NCI-H524 (cell line): ENCODE measurements at regions not wholly inside any gene's neighbourhood (a gene's known extent, or its start where the extent isn't known, plus 50 kb on each side); places are given as distances from the start of the nearest gene placed in this dataset.
"Not testable (repeated sequence)": the region's sequence is repeated elsewhere in the genome, so short reads cannot be mapped to it uniquely, and the experiment has no call there.

Experiments used
- DNase-seq, 2 experiments: peaks; one replicate each; lab custom pipeline; 2025; lab: John Stamatoyannopoulos, UW

DNA sequence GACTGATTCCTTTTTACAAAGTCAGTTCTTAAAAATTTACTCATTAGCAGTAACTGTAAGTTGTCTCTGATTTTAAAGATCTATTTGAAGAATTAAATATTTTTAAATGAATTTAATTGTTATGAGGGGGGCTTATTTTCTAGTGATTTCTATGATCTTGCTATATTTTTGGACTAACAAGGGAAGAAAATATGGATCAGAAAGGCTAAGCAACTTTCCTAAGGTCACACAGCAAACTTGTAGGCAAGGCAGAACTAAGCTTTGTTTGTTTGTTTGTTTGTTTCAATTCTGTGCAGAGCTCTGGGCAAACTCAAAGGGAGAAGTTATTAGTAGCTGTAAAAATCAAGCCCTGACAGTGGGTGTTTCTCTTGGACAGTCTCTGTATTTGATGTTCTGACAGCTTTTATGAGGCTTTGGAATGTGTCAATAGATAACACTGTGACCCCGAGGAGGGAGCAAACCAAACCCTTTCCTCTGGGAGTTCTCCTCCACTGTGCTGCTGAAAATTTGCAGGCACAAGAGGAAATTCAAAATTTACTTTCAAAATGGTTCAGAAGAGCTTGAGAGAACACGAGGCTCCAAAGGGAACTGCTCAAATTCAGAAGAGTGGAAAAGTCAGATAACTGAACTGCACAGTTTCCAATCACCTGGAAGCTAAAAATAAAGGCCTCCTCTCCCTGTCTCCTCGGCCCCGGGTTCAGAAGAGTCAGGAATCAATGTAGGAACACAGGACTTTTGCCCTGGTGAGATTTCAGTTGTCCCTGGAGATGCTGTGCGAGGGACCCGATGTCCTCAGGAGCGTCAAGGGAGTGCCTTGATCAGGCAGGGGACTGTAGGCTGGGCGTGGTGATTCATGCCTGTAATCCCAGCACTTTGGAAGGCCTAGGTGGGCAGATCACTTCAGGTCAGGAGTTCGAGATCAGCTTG, 325.7 kb downstream of the GATA3 start:
- no peak for DNase-seq

DNA sequence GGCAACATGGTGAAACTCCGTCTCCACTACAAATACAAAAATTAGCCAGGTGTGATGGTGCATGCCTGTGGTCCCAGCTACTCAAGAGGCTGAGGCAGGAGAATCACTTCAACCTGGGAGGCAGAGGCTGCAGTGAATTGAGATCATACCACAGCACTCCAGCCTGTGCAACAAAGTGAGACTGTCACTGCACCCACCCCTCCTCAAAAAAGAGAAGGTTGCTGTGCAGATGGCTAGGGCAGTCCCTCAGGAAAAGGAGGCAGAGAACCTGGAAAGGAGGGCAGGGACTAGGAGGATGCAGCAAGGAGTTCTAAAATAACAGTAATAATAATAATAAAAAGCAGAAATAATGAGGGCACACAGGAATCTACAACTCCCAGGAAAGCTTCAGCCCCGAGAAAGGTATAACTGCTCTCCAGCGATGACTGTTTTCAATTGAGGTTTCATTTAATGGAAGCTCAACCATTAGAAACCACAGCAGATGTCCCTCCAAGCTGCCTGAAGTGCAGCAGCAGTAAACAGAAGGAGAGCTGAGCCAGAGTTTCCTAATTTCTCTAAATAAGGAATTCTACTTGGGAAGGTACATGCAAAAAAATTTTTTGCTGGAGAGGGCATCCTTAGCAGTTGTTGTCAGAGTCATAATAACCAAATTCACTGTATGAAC, 326.5 kb downstream of the GATA3 start:
- peak in 1 of 2 experiments; percentile 28 for DNase-seq

DNA sequence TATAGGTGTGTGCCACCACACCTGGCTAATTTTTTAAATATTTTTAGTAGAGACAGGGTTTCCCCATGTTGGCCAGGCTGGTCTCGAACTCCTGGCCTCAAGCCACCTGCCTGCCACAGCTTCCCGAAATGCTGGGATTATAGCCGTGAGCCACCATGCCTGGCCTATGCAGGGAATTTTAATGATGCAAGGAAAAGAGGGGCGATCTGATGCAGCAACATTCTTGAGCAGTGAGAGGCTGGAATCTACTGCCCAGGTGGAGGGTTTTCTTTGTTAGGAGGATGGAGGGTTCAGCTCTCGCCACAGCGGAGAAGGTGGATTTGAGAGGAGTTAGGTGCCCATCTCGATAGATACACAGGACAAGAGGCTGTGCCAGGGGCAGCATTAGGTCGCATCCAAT, 332.3 kb downstream of the GATA3 start:
- no peak for DNase-seq

DNA sequence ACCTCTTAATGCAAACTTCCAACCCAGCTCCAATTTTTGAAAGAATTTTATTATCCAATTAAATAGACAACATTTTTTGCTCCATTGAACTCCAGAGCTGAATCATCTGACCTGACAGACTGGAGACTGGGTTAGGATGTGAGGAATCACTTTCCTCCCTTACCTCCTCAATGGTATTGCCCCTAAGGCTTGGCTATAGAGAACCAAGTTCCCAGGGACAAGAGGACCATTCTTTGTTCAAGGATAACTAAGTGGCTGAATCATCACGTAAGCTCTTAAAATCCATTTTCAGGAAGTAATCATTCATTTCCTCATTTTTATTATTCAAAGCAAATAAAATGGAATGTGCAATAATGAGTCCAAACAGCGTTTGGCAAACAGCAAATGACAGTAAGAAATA, 335.1 kb downstream of the GATA3 start:
- DNase-seq = no peak

DNA sequence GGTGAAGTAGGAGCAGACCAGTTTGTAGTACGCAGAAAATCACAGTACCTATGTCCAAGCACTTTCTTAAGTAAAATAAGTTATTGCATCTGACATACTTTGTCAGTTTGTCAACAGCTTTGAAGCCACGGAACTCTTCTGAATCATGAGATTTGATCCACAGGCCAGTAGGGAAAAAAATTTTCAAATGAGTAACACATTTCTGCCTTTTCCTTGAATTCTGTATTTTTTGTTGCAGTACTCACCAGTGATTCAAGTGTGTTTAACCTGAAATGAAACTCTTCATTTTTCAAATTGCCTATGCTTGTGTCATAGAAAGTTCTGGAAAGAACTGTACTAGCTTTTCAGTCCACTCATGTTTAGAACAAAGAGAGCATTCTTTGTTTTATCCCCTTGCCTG, 337.7 kb downstream of the GATA3 start:
- DNase-seq = no peak

DNA sequence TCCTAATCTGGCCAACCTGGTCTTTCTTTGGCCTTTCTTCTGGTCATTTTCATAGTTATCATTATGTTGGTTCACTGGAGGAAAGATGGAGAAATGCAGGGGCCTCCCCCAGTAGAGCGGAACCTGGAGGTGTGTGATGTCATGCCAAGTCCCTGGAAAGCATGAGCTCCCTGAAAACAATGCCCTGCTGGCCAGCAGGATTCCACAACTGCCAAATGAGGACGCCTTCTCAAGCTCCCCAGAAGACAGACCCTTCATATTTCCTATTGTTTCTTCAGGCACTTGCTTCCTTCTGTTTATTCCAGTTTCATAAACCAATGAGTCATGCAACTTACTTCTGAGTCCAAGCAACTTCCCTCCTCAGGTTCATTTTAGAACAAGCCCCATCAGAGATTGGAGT, 339.0 kb downstream of the GATA3 start:
- DNase-seq = no peak

DNA sequence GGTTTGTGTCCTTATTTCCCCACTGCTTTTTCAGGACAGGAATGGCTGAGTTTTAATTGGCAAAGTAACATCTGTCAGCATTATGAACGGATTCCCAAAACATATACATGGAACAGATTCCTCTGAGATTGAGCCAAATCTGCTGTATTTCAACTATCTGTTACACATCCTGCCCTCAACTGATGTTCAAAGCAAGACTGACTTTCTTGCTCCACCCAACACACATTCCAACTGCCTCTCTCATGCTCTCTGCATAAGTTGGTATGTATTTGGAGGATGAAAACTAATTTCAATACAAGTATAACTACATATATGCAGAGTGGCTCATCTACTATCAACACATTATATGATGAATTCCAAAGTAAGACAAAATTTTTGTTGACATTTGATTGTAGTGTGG, 342.2 kb downstream of the GATA3 start:
- no peak for DNase-seq

DNA sequence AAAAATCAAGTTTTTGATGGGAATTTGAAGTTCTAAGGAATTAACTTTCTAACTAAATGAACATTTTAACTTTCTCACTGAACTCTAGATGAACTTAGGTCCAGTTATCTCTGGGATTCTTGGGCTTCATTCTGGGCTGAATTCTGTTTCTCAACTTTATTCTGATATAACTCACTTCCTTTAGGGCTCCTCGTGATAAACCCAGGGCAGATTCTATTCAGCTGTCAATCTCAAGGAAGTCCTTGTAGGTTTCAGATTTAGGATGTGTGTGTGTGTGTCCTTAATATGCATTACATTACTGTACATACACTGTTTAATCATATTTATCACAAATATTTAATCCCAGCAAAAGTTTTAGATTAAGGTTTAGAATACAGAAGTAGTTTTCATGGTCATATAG, 344.3 kb downstream of the GATA3 start:
- no peak for DNase-seq

DNA sequence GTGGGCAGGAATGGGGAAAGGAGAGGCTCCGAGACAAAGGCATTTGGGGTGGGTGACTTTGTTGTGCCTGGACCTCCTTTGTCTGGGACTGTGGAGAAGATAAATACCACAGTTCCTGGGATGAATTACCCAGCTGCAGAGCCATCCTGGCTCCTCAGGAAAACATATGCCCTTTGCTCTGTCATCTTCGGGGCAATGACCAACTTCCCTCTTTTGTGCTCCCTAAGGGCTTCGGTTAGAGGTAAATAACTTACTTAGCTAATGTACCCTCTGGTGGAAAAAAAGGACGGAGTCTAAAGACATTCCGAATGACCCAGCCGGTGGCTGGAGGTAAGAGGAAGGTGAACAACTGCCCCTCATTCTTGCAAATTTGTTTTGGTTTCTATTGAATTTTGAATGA, 345.7 kb downstream of the GATA3 start:
- no peak for DNase-seq

DNA sequence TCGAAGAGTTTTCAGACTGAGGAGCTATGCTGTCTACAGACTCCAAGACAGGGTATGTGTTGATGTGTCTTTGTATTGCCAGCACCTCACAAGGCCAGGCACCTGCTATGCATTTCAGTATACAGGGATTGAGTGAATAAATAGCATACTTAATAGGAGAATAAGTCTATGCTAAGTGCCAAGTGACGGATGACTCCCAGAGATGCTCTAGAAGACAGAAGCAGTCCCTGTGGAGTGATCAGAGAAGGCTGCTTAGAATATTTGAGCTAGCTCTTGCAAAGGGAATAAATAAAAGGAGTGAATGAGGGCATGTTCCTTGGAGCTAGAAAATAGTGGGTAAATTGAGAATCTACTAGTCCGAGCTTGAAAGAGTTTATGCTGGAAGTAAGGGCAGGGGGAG, 346.4 kb downstream of the GATA3 start:
- no peak for DNase-seq

DNA sequence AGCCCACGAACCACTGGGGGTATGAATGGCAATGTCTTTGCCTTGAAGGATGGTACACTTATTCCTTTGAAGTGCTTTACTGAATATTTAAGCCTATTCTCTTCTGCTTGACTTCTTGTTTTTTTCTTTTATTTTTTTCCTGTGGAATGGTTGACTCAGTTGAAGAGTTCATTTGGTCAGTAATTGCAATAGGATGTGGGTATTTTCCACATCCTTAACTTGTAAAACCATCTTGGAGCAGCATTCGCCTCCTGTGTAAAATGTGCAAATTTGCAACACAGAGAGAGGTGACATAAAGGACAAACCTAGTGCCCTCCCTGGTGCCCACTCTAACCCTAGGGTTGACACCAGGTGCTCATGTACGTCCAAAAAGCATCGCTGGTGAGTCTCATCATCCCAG, 347.0 kb downstream of the GATA3 start:
- DNase-seq = no peak

DNA sequence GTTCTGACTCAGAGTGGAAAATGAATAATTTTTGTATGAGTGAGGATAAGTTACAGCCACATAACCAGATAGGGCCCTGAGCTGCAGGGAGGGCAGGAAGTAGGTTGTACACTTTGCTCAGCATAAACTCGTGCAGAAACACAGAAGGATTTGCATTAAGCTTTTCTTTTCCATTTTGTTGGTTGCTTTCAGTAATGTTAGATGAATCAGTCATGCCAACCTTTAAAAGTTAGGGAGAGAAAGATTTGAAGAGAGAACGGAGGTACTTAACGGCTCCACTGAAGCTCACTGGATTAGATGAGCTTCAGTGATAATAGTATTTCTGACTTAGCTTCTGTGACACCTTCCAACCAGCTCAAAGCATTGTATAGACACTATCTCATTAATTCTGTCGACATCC, 348.1 kb downstream of the GATA3 start:
- DNase-seq = no peak

DNA sequence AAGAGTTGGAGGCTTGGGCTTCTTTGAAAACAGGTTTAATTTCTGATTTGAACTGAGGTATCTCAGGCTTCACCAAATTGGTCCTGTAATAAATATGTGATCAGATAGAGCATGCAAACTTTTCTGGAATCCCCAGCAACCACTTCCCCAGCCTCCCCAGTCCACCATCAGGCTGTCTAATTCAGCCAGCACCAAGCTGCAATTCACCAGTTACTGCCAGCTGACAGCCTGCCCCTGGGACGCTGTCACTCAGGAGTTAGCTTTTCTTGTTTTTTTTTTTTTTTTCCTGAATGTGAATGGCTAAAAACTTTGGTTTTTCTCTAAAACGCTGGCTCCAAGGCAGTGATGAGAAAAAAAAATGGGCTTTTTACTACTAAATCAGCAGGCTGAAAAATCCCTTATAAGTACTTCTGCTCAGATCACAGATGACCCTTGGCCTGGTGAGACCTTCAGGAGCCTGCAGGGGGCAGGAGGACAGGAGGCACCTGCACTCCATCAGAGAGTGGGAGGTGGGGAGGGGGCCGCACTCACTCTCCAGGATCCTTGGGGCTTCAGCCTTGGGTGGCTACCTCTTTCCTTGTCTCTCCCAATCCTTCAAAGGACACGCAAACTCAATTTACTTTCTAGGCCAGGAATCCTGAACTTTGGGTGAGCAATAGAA, 349.4 kb downstream of the GATA3 start:
- no peak for DNase-seq

DNA sequence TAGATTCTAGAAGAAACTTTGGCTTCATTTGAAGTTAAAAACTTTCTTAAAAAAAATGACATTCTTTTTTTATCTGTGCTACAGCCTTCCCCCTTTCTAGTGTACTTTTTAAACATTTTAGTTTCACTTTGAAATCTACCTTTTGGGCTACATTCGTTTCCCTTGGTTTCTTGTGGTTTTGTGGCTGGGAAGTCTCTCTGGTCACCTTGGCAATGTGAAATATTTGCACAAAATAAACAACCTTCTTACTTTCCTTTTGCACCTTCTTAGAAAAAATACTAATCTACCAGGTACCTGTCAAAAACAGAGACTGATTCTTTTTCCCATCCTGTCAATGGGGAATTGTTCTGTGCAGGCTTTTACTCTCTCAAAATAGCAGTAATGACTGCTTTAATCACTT, 350.2 kb downstream of the GATA3 start:
- no peak for DNase-seq

DNA sequence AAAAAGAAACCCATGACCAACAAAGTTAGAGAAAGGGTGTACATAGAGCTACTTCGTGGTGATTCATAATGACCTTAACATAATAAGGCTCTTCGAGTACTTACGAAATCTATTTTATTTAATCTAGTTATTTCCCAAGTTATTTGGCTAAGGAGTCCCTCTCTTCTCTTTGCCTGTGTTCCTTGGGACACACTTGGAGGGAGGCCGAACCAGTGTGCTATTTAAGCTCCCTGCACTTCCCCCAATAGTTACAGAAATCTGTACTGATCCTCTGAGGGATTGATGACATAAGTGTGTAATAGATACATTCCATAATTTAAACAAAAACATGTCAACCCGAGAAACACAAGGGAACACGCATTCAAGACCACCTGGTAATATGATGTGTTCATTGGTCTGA, 351.1 kb downstream of the GATA3 start:
- DNase-seq = no peak

DNA sequence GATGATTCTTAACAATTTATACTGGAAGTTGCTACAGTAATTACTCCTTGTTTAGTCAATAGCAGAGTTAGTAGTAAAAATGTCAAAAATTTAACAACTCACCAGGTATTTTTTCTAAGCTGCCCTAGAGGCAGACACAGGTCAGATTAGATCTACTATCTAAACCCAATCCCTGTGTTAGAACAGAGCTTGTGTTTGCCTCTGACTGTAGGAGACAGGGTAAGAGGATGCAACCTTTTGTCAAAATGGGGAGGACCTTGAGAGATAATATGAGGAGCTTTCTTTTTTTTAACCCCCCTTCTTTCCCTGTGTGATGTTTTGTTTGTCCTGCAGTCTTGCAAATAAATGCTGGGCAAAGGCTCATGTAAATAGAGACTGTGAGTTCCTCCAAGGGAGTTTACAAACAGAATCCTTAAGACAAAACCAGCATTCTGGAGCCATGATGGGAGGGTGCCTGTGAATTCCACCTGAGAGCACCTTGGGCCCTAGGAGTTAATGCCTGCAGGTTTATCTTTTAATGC, 353.1 kb downstream of the GATA3 start:
- DNase-seq = no peak

DNA sequence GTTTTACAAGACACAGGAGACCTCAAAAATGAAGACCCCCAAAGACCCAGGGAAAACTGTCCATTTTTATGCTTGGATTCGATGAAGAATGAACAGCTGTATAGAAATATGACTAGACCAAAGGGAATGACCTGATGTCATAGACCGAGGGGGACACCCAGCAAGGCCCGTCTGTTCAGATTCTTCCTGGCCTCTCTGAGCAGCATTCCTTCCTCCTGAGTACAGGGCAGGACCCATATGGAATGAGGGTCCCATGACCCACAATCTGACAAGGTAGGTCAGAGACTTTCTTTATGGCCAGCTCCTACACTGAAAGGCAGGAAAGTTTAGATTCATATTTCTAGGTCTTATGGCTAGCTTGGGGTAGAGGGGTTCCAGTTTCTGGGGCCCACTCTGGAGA, 356.0 kb downstream of the GATA3 start:
- no peak for DNase-seq

DNA sequence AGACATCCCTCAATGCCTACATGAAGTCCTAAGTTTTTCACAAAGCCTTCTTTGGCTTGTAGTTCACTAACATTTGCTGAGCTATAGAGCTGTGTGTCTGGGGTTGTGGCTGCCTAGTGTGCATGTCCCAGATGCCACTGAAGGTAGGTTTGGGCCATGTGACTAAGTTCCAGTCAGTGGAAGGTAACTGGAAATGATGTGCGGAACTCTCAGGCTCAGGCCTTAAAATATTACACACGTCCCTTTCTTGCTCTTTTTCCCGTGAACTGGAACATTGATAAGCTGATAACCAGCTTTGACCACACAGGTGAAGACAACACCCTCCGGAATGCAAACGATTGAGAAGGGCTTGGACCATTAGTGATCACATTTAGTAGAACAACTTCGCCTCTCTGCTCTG, 358.1 kb downstream of the GATA3 start:
- DNase-seq = no peak

DNA sequence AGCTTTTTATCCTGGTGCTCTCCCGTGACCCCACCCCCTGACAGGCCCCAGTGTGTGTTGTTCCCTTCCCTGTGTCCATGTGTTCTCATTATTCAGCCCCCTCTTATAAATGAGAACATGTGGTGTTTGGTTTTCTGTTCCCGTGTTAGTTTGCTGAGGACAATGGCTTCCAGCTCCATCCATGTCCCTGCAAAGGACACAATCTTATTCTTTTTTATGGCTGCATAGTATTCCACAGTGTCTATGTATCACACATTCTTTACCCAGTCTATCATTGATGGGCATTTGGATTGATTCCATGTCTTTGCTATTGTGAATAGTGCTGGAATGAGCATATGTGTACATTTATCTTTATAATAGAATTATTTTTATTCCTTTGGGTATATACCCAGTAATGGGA, 360.5 kb downstream of the GATA3 start:
- DNase-seq = not testable (repeated sequence)

DNA sequence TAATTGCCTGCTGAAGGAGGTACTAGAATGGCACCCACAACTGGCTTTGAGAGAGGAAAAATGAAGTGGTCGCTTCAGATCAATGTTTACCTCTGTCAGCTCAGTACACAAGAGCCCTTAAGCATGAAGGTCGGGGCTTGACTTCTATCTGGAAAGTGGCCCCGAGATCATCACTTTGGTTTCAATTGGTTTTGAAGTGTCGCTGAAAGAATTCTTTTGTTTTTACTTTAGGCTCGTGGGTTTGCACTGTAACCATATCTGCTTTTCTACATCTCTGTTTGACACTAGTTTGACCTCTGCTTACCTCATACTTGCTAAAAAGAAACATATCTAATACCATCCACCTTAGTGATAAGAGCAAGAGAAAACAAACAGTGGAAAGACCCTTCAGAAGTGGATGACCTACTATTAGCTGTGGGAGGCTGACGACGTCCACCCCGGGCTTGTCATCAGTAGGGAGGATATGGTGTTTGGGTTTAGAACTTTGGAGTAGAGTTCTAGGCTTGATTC, 361.8 kb downstream of the GATA3 start:
- no peak for DNase-seq

DNA sequence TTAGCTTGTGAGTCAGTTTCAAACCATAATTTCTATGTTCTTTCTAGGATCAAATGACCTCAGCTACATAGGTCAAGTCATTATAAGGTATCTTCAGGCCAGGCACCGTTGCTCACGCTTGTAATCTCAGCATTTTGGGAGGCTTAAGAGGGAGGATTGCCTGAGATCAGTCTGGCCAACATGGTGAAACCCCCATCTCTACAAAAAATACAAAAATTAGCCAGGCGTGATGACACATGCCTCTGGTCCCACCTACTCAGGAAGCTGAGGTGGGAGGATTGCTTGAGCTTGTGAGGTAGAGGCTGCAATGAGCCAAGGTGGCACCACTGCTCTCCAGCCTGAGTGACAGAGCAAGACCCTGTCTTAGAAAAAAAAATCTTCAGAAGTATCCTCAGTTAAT, 362.3 kb downstream of the GATA3 start:
- no peak for DNase-seq

DNA sequence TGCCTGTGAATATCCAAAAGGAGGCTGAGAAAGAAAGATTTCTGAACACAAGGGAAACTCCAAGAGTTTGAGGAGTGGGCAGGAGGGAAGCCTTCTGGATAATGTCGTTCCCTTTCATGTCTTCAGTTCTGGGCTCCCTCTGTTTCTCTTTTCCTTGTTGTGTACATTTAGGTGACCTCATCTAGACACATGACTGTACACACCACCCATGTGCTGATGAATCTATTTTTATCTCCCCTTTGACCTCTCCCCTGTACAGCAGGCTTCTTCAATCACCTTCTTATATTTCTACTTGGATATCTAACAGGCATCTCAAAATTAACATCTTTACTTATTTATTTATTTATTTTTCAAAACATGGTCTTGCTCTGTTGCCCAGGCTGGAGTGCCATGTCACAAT, 363.1 kb downstream of the GATA3 start:
- no peak for DNase-seq

DNA sequence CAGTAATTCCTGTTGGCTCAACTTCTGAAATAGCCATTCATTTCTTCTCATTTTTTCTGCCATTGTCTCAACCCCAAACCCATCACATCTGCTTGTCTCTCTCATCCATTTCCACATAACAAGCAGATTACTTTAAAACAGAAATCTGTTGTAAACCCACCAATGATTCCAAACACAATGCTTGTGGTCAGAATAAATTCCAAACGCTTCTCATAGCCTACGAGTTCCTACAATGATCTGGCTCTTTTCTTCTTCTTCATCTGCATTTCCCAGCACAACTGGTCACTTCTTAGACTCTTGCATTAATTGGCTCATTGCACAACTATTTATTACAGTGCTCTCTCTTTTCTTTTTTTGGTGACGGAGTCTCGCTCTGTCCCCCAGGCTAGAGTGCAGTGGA, 364.1 kb downstream of the GATA3 start:
- no peak for DNase-seq
